AG04450 (cell line): ENCODE measurements at regions not wholly inside any gene's neighbourhood (a gene's known extent, or its start where the extent isn't known, plus 50 kb on each side); places are given as distances from the start of the nearest gene placed in this dataset.
"Not testable (repeated sequence)": the region's sequence is repeated elsewhere in the genome, so short reads cannot be mapped to it uniquely, and the experiment has no call there.

Source experiments
- CTCF ChIA-PET: fragments of 300-600, 350-600 bp; formaldehyde crosslinking; extraction: SDS; loops from one replicate; lab custom pipeline; 2022; ENCODE audit warnings: antibody characterized with exemption, inconsistent platforms; lab: Charles Lee
- POLR2A ChIA-PET: fragments of 350-600 bp; formaldehyde crosslinking; extraction: SDS; loops from one replicate; lab custom pipeline; 2021; ENCODE audit warnings: antibody characterized with exemption, inconsistent platforms; lab: Yijun Ruan, JAX
- DNase-seq: peaks from one replicate; pipeline ENCODE4 v3.0.0-alpha.2; 2011; ENCODE audit warnings: low read depth, low spot score
- H3K27ac ChIP-seq: one replicate; pipeline ENCODE4 v1.5.1; 2012; ENCODE audit warnings: low read depth, low read length, control low read depth
- H3K27me3 ChIP-seq: one replicate; pipeline ENCODE4 v1.6.0; 2012; ENCODE audit warnings: low read length; ENCODE audit not compliant: control insufficient read depth, insufficient read depth
- H3K4me3 ChIP-seq: 2 replicates; pipeline ENCODE4 v1.5.1; 2011; ENCODE audit warnings: mild to moderate bottlenecking, low read depth, low read length, control low read depth
- H3K9me3 ChIP-seq: 2 replicates; pipeline ENCODE4 v1.5.1; 2012; ENCODE audit warnings: low read length; ENCODE audit not compliant: control insufficient read depth, insufficient read depth
- CTCF ChIP-seq: IDR thresholded peaks from 2 replicates; pipeline ENCODE4 v1.5.1; 2011; ENCODE audit warnings: low read depth, low read length, control low read depth, inconsistent platforms

- Histone ChIP-seq H3K9me3 (no peaks in the 10 kb centered on the region), H3K27me3 (no peaks in the 10 kb centered on the region), H3K4me3 (no peak overlapping the region), H3K27ac (no peak overlapping the region)
- no peak for TF ChIP-seq CTCF
- no peak for DNase-seq
- POLR2A ChIA-PET = interaction anchor here (0.6 kb wide), 1 partner anchor 395 kb away, joined by 4 read pairs; no protein-coding TSS in a partner anchor
- CTCF ChIA-PET = interaction anchor here (3.4 kb wide), 1 partner anchor 20 kb away, joined by 17 read pairs; no protein-coding TSS in a partner anchor
These were observed 110.6 kb downstream of the KATNIP start for GRCh38 chr16:27660507-27660906.

GRCh38 chr16:27663235-27663634, 113.3 kb downstream of the KATNIP start:
- not testable (repeated sequence) for H3K9me3 ChIP-seq, DNase-seq, H3K27me3 ChIP-seq, H3K27ac ChIP-seq, H3K4me3 ChIP-seq
- ChIA-PET CTCF (interaction anchor here (0.7 to 1.7 kb wide), 4 partner anchors 21 to 28 kb away, joined by 3 to 8 read pairs (median 4); no protein-coding TSS in a partner anchor), POLR2A (interaction anchor here (0.7 kb wide), 1 partner anchor 555 kb away, joined by 5 read pairs; no protein-coding TSS in a partner anchor)

DNA sequence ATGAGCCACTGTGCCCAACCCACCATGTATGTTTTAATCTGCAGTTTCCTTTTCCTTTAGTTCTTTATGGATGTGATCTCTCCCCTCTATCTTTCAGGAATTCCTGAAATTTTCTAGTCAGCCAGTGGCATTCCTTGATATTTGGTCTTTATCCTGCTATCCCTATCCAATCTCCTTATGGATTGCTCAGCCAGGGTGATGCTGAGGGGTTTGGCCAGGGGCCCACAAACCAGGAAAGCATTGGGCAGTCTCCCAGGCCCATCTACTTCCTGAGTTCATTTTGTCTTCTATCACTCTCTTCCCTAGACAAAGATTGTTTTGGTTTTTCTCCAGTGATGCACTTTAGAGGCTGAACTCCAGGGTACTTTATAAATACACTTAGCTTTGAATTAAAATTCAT, 115.9 kb downstream of the KATNIP start:
- Histone ChIP-seq H3K27ac (no peak overlapping the region), H3K9me3 (no peaks in the 10 kb centered on the region), H3K4me3 (no peak overlapping the region), H3K27me3 (no peaks in the 10 kb centered on the region)
- ChIA-PET CTCF (no interaction called here), POLR2A (no interaction called here)
- TF ChIP-seq CTCF = no peak
- DNase-seq = no peak

- ChIA-PET CTCF (interaction anchor here (1.8 kb wide), 1 partner anchor 30 kb away, joined by 6 read pairs; no protein-coding TSS in a partner anchor), POLR2A (no interaction called here)
- Histone ChIP-seq H3K27ac (no peak overlapping the region), H3K27me3 (no peaks in the 10 kb centered on the region), H3K4me3 (no peak overlapping the region), H3K9me3 (no peaks in the 10 kb centered on the region)
- TF ChIP-seq CTCF = no peak
- no peak for DNase-seq
These were observed 120.3 kb downstream of the KATNIP start for GRCh38 chr16:27670071-27670810.

DNA sequence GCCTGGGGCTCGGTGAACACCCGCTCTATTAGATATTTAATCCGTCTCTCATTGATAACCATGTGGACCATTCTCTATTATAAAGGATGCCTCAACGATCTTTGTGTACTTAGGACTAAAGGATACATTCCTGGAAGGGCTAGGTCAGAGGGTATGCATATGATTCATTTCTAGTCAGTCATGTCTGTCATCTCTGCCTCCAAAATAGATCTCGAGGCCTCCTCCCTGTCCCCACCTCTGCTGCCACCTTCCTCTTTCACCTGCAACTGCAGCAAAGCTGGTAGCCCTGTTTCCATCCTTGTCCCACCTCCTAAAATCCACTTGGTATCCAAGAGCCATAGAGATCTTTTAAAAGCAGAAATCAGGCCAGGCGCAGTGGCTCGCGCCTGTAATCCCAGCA, 121.5 kb downstream of the KATNIP start:
- Histone ChIP-seq H3K4me3 (no peak overlapping the region), H3K9me3 (no peaks in the 10 kb centered on the region), H3K27me3 (no peaks in the 10 kb centered on the region), H3K27ac (no peak overlapping the region)
- DNase-seq = no peak
- no peak for TF ChIP-seq CTCF
- POLR2A ChIA-PET = no interaction called here
- CTCF ChIA-PET = interaction anchor here (1.4 to 1.8 kb wide), 2 partner anchors 31 to 400 kb away, joined by 3 to 6 read pairs; no protein-coding TSS in a partner anchor
